Brain pericyte (primary cell): ENCODE measurements at regions not wholly inside any gene's neighbourhood (a gene's known extent, or its start where the extent isn't known, plus 50 kb on each side); places are given as distances from the start of the nearest gene placed in this dataset.
"Not testable (repeated sequence)": the region's sequence is repeated elsewhere in the genome, so short reads cannot be mapped to it uniquely, and the experiment has no call there.

ENCODE experiments used
- DNase-seq: peaks from one replicate; pipeline ENCODE4 v3.0.0-alpha.2; 2012; ENCODE audit warnings: low read depth, low spot score

- DNase-seq: no peak
Measured at GRCh38 chr12:69028941-69029729, 96.2 kb upstream of the CPM start.

GRCh38 chr12:69030321-69030720, 97.3 kb upstream of the CPM start:
- no peak for DNase-seq

- no peak for DNase-seq
Measured at GRCh38 chr12:69036533-69036932, 103.6 kb upstream of the CPM start.

DNA sequence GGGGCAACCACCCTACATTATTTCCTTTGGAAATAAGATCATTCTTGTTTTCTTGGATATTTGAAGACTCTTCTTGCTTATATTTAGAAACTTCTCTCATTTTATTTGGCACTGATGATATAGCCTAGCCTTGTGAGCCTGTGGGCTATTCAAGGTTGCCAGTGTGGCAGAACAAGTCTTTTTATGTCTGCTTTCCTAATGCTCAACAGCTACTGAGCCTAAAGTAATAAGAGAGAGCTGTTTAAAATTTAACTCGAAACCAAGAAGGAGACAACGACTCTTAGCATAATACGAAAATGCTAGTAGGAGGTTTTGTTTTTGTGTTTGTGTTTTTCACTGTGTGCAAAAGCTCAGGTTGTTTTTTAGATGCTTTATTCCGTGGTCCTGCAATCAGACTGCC, 104.0 kb upstream of the CPM start:
- DNase-seq: no peak

GRCh38 chr12:69039911-69040310, 106.9 kb upstream of the CPM start:
- no peak for DNase-seq

DNA sequence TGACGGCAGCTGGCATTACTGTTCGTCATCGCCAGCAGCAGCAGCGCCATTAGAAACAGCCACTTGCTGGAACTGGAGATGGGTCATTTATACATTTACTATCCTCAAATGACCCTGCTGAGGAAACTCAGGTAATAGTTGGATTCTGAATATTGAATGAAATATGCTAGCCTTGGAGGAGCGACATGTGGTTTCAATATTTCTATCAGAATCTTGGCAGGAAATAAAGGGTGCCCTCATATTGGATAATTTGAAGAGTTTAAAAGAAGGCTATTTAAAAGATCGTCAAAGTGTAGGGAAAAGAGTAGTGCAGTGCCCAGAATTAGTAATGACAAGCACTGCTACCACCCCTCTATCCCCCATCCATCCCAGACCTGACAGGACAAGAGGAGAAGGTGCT, 109.6 kb upstream of the CPM start:
- DNase-seq: no peak

- no peak for DNase-seq
Measured at GRCh38 chr12:69042970-69043369, 110.0 kb upstream of the CPM start.

DNA sequence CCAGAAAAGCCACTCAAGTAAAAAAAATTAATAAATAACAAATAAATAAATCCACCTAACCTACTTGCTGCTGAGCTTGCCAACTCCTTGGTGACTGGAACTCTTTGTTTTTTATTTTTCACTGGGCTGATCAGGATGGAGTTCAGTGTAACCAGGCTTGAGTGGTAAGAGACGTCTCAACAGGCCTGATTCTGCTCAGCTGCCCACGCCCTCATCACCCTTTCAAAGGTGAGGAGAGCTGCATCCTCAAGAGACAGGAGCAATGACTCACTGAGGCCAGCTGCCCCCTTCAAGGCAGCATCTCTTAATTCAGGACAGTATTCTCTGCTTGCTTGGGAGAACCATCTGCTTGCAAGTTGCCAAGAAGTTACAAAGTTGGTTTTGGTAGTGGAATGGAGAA, 111.9 kb upstream of the CPM start:
- no peak for DNase-seq

GRCh38 chr12:69045430-69045829, 112.5 kb upstream of the CPM start:
- no peak for DNase-seq

DNA sequence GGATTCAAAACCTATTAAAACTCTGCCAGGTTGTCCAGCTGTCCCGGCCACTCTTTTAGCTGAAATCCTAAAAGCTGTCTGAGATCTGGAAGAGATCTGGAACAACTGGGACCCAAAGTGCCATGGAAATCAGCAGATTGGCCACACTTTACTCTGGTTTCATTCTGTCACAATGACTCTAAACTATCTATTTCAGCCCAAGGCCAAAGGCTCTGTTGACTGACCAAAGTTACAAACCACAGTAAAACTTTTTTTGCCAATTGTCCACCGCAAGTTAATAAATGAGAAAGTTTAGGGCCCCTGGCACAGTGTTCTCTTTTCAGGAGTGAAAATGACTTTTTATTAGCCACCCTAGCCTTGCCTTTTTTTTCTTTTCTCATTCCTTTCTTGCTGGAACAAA, 113.4 kb upstream of the CPM start:
- no peak for DNase-seq

DNA sequence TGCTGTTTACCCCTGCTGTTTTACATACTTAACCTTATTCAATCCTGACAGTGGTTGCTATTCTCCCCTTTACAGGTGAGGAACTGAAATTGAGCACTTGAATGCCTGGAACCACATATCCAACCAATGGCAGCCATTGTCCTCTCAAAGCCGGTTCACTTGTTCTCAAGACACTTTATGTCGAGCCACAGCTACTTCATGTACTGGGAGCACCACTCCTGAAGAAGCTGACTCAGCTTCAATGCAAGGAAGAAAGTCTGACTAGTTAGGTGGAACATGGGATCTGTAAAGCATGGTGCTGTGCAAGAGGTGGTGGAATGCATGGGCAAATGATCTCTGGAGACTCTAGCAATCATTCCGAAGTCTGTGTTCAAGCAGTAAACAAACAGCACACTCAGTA, 113.9 kb upstream of the CPM start:
- no peak for DNase-seq

DNA sequence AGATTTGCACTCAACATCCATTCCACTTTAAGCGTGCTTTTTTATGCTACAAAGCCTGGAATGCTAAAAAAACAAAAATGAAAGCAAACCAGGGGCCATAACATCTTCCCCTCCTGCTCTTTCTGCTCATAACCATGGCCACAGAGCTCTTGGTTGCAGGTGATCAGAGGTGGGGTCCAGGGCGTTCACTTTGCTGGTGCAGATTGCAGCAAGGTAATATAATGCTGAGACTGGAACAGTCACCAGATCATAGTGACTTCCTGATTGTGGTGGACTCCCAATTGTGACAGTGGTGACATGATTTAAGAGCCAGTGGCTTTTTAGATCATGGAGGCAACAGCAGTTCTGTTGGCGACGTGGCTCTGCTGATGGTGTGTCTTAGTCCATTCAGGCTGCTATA, 115.0 kb upstream of the CPM start:
- no peak for DNase-seq

- DNase-seq: not testable (repeated sequence)
Measured at GRCh38 chr12:69049855-69050254, 116.9 kb upstream of the CPM start.

DNA sequence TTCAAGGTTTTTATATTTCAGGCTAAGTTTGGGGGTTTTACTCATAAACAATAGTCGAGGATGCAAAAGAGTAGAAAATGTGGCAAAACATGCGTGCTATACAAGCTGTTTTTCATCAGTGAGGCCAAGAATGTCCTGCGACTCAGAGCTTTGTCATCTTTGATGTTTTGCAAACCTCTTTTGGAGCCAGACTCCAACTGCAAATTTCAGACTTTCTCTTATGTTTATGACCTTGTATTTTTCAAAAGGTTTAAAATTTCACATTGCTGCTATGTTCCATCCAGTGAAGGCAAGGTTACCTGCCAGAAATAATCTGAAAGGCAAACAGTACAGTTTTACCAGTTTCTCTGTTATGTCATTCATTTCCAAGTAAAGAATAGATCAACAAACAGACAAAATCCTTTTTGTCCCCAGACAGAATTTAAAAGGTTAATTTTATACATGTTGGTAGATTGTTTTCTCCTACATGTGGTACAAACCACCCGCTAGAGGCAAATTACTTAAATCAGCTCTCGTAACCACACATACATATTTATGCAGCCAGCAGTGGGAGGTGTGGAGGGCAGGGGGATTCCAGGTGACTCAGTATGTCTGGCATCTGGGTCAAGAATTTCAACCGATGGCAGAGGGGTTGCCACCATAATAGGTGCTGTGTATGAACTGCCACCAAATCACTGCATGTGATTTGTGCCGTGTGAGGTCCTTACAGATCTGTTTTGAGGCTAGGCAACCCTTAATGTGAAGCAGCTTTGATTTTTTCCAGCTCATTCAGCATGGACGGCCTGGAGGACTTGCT, 119.8 kb upstream of the CPM start:
- DNase-seq: no peak

GRCh38 chr12:69054343-69055056, 121.5 kb upstream of the CPM start:
- no peak for DNase-seq

- no peak for DNase-seq
Measured at GRCh38 chr12:69055280-69055679, 122.3 kb upstream of the CPM start.

- no peak for DNase-seq
Measured at GRCh38 chr12:69055706-69056105, 122.7 kb upstream of the CPM start.

- no peak for DNase-seq
Measured at GRCh38 chr12:69056743-69057515, 124.0 kb upstream of the CPM start.

DNA sequence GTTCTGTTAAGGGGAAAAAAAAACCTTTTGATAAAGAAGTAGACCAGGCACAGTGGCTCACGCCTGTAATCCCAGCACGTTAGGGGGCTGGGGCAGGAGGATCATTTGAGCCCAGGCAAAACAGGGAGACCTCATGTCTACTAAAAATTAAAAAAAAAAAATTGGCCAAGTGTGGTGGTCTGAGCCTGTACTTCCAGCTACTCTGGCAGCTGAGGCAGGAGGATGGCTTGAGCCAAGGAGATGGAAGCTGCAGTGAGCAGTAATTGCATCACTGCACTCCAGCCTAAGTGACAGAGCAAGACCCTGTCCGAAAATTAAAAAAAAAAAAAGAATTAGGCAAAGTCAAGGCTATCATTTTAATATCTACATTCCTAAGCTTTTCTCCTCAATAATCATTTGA, 124.8 kb upstream of the CPM start:
- DNase-seq: no peak

DNA sequence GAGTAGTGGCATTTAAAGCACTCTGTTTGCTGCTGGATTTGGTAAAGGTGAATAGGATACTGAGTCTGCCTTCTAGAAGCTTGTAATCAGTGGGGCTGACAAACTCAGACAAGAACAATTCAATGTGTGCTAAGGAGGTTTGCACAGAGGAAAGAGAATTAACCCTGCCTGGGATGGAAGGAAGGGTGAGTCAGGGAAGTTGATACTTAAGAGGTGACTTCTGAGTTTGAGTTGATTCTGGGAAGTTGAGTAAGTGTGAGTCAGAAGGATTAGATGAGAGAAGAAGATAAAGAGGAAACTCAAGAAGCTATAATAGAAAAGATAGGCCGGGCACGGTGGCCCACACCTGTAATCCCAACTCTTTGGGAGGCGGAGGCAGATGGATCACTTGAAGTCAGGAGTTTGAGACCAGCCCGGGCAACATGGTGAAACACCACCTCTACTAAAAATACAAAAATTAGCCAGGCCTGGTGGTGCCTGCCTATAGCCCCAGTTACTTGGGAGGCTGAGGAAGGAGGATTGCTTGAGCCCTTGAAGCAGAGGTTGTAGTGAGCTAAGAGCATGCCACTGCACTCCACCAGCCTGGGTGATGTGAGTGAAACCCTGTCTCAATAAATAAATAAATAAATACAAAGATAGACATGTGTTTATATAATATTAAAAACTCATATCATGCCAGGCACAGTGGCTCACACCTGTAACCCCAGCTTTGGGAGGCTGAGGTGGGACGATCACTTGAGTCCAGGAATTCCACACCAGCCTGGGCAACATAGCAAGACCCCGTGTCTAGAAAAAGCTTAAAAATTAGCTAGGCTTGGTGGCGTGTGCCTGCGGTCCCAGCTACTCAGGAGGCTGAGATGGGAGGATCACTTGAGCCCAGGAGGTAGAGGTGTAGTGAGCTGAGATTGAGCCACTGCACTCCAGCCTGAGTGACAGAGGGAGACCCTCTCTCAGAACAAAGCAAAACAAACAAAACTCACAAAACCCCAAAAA, 126.8 kb upstream of the CPM start:
- DNase-seq: no peak

- DNase-seq: no peak
Measured at GRCh38 chr12:69061574-69061973, 128.6 kb upstream of the CPM start.
